ENCODE measurements at regions not wholly inside any gene's neighbourhood (a gene's known extent, or its start where the extent isn't known, plus 50 kb on each side); places are given as distances from the start of the nearest gene placed in this dataset.

DNA sequence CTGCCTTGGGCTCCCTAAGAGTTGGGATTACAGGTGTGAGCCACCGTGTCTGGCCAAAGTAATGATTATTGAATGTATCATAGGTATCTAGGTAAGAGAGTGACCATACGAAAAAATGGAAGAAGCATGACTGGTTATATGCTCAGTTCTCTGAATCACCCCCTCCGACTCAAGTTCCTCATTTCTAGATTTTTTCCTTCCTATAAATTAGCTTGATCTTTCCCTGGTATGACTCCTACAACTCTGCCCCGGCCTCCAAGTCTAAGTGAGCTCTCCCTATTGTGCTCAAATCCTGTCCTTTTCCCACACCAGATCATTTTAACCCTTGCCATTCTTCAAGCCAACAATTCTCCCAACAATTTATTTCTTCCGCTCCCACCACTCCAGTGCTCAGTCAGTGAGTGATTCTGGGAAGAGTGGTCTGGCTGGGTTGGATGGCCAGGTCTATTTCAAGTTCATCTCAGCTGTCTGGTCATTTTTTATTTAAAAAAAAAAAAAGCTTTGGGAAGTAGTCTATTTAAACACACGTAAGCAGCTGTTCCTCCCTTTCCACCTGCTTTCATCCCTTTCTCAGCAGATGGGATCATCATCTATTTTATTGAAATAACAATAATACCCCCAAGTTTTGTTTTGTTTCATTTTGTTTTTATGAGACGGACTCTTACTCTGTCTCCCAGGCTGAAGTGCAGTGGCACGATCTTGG is 120.2 kb upstream of the HS3ST2 start:
- TF ChIP-seq, protein P1, sequence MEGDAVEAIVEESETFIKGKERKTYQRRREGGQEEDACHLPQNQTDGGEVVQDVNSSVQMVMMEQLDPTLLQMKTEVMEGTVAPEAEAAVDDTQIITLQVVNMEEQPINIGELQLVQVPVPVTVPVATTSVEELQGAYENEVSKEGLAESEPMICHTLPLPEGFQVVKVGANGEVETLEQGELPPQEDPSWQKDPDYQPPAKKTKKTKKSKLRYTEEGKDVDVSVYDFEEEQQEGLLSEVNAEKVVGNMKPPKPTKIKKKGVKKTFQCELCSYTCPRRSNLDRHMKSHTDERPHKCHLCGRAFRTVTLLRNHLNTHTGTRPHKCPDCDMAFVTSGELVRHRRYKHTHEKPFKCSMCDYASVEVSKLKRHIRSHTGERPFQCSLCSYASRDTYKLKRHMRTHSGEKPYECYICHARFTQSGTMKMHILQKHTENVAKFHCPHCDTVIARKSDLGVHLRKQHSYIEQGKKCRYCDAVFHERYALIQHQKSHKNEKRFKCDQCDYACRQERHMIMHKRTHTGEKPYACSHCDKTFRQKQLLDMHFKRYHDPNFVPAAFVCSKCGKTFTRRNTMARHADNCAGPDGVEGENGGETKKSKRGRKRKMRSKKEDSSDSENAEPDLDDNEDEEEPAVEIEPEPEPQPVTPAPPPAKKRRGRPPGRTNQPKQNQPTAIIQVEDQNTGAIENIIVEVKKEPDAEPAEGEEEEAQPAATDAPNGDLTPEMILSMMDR (IDR thresholded peaks at IDR 0.05), result no peak
- no peak for TF ChIP-seq POLR2A (IDR thresholded peaks at IDR 0.05)
